ENCODE measurements at regions not wholly inside any gene's neighbourhood (a gene's known extent, or its start where the extent isn't known, plus 50 kb on each side); places are given as distances from the start of the nearest gene placed in this dataset.

DNA sequence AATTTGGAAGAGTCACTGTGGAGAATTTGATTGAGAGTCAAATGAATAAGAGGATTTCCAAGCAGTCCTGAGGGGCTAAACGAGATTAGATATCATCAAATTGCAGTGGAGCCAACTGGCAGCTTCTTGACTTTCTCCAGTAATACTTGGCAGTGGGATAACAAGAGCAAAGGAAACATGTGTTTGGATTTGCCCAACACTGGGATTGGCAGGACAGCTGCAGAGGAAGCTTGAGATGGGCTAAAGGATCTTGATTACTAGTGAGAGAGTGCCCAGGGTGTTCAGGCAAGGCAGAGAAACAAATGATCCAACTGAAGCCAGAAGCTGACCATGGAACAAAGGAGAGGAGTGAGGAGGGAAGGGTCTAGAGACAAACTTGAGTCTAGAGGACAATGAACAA is 356.0 kb upstream of the ISL1 start:
- TF ChIP-seq TCF4 (CRISPR knock-in tag; IDR thresholded peaks at IDR 0.05; ENCODE audit: borderline replicate concordance) (no peak), PPARA (CRISPR knock-in tag; IDR thresholded peaks at IDR 0.05; ENCODE audit: borderline replicate concordance) (no peak), ISL1 (CRISPR knock-in tag; IDR thresholded peaks at IDR 0.05) (no peak), TOX (CRISPR knock-in tag; IDR thresholded peaks at IDR 0.05; ENCODE audit: borderline replicate concordance) (no peak), ZFP30 (CRISPR knock-in tag; IDR thresholded peaks at IDR 0.05) (no peak), ESRRG (CRISPR knock-in tag; IDR thresholded peaks at IDR 0.05) (no peak), RARB (CRISPR knock-in tag; IDR thresholded peaks at IDR 0.05) (no peak), ZNF565 (CRISPR knock-in tag; conservative IDR thresholded peaks at IDR 0.05; ENCODE audit: low read depth) (no peak), ZFP3 (CRISPR knock-in tag; IDR thresholded peaks at IDR 0.05) (no peak)
- TF ChIP-seq, protein P1, sequence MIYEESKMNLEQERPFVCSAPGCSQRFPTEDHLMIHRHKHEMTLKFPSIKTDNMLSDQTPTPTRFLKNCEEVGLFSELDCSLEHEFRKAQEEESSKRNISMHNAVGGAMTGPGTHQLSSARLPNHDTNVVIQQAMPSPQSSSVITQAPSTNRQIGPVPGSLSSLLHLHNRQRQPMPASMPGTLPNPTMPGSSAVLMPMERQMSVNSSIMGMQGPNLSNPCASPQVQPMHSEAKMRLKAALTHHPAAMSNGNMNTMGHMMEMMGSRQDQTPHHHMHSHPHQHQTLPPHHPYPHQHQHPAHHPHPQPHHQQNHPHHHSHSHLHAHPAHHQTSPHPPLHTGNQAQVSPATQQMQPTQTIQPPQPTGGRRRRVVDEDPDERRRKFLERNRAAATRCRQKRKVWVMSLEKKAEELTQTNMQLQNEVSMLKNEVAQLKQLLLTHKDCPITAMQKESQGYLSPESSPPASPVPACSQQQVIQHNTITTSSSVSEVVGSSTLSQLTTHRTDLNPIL (CRISPR knock-in tag; IDR thresholded peaks at IDR 0.05; ENCODE audit: low read depth): no peak
- no peak for ATAC-seq

DNA sequence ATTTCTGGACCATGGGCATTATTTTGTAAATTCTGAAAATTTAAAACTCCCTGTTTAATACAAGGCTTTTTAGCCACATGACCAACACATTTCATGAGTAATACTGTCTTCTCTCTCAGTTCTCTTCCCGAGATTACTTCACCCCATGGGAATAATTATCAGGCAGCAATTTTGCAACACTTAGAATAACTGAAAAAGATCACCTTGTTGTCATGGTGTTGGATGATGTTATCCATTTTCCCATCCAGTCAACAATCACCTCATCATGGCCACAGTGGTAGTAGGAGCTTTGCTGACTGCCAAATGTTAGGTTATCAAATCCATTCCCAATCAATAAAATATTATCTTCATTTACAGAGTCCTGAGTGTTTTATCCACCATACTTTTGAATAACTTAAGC is 354.9 kb upstream of the ISL1 start:
- ATAC-seq: no peak
- TF ChIP-seq ESRRG (CRISPR knock-in tag; IDR thresholded peaks at IDR 0.05) (no peak), ZC3H10 (CRISPR knock-in tag; IDR thresholded peaks at IDR 0.05) (no peak), TOX (CRISPR knock-in tag; IDR thresholded peaks at IDR 0.05; ENCODE audit: borderline replicate concordance) (no peak), ZNF70 (CRISPR knock-in tag; IDR thresholded peaks at IDR 0.05) (no peak), GLIS3 (CRISPR knock-in tag; IDR thresholded peaks at IDR 0.05) (no peak), ZNF8 (CRISPR knock-in tag; IDR thresholded peaks at IDR 0.05) (no peak), CSDC2 (CRISPR knock-in tag; IDR thresholded peaks at IDR 0.05) (no peak), TCF4 (CRISPR knock-in tag; IDR thresholded peaks at IDR 0.05; ENCODE audit: borderline replicate concordance) (no peak), ZFP3 (CRISPR knock-in tag; IDR thresholded peaks at IDR 0.05) (no peak), BACH2 (CRISPR knock-in tag; IDR thresholded peaks at IDR 0.05; ENCODE audit: borderline replicate concordance) (no peak), ZFP30 (CRISPR knock-in tag; IDR thresholded peaks at IDR 0.05) (no peak), ISL1 (CRISPR knock-in tag; IDR thresholded peaks at IDR 0.05) (no peak)
- TF ChIP-seq, protein P2, sequence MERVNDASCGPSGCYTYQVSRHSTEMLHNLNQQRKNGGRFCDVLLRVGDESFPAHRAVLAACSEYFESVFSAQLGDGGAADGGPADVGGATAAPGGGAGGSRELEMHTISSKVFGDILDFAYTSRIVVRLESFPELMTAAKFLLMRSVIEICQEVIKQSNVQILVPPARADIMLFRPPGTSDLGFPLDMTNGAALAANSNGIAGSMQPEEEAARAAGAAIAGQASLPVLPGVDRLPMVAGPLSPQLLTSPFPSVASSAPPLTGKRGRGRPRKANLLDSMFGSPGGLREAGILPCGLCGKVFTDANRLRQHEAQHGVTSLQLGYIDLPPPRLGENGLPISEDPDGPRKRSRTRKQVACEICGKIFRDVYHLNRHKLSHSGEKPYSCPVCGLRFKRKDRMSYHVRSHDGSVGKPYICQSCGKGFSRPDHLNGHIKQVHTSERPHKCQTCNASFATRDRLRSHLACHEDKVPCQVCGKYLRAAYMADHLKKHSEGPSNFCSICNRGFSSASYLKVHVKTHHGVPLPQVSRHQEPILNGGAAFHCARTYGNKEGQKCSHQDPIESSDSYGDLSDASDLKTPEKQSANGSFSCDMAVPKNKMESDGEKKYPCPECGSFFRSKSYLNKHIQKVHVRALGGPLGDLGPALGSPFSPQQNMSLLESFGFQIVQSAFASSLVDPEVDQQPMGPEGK (CRISPR knock-in tag; IDR thresholded peaks at IDR 0.05; ENCODE audit: borderline replicate concordance): no peak
- TF ChIP-seq, protein P3, sequence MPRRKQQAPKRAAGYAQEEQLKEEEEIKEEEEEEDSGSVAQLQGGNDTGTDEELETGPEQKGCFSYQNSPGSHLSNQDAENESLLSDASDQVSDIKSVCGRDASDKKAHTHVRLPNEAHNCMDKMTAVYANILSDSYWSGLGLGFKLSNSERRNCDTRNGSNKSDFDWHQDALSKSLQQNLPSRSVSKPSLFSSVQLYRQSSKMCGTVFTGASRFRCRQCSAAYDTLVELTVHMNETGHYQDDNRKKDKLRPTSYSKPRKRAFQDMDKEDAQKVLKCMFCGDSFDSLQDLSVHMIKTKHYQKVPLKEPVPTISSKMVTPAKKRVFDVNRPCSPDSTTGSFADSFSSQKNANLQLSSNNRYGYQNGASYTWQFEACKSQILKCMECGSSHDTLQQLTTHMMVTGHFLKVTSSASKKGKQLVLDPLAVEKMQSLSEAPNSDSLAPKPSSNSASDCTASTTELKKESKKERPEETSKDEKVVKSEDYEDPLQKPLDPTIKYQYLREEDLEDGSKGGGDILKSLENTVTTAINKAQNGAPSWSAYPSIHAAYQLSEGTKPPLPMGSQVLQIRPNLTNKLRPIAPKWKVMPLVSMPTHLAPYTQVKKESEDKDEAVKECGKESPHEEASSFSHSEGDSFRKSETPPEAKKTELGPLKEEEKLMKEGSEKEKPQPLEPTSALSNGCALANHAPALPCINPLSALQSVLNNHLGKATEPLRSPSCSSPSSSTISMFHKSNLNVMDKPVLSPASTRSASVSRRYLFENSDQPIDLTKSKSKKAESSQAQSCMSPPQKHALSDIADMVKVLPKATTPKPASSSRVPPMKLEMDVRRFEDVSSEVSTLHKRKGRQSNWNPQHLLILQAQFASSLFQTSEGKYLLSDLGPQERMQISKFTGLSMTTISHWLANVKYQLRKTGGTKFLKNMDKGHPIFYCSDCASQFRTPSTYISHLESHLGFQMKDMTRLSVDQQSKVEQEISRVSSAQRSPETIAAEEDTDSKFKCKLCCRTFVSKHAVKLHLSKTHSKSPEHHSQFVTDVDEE (CRISPR knock-in tag; IDR thresholded peaks at IDR 0.05): no peak

DNA sequence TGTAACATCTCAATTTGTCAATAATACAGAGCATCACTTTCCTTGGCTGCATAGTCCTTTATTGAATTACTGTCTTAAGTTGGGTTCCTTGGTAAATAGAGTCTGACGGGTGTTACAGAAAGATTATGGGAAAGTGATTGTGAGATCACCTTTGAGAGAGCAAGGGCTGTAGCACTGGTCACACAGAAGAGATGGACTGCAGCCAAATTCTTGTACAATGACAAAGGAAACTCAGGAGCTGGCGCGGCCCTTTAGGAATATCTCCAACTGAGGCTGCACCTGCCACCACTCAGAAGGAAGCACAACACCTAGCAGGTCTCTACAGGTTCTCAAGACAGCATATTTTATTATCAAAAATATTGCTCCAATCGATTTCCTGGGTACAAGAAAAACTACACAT is 350.0 kb upstream of the ISL1 start:
- ATAC-seq: no peak
- TF ChIP-seq ISL1 (CRISPR knock-in tag; IDR thresholded peaks at IDR 0.05): no peak
- TF ChIP-seq ZC3H10 (CRISPR knock-in tag; IDR thresholded peaks at IDR 0.05): no peak
- no peak for TF ChIP-seq RARB (CRISPR knock-in tag; IDR thresholded peaks at IDR 0.05)
- no peak for TF ChIP-seq ESRRG (CRISPR knock-in tag; IDR thresholded peaks at IDR 0.05)
- no peak for TF ChIP-seq GLIS3 (CRISPR knock-in tag; IDR thresholded peaks at IDR 0.05)
- no peak for TF ChIP-seq TCF4 (CRISPR knock-in tag; IDR thresholded peaks at IDR 0.05; ENCODE audit: borderline replicate concordance)
- no peak for TF ChIP-seq OSR1 (CRISPR knock-in tag; IDR thresholded peaks at IDR 0.05)
- TF ChIP-seq, protein P4, sequence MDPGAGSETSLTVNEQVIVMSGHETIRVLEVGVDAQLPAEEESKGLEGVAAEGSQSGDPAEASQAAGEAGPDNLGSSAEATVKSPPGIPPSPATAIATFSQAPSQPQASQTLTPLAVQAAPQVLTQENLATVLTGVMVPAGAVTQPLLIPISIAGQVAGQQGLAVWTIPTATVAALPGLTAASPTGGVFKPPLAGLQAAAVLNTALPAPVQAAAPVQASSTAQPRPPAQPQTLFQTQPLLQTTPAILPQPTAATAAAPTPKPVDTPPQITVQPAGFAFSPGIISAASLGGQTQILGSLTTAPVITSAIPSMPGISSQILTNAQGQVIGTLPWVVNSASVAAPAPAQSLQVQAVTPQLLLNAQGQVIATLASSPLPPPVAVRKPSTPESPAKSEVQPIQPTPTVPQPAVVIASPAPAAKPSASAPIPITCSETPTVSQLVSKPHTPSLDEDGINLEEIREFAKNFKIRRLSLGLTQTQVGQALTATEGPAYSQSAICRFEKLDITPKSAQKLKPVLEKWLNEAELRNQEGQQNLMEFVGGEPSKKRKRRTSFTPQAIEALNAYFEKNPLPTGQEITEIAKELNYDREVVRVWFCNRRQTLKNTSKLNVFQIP (CRISPR knock-in tag; IDR thresholded peaks at IDR 0.05; ENCODE audit: borderline replicate concordance, low read depth): no peak
- TF ChIP-seq, protein P5, sequence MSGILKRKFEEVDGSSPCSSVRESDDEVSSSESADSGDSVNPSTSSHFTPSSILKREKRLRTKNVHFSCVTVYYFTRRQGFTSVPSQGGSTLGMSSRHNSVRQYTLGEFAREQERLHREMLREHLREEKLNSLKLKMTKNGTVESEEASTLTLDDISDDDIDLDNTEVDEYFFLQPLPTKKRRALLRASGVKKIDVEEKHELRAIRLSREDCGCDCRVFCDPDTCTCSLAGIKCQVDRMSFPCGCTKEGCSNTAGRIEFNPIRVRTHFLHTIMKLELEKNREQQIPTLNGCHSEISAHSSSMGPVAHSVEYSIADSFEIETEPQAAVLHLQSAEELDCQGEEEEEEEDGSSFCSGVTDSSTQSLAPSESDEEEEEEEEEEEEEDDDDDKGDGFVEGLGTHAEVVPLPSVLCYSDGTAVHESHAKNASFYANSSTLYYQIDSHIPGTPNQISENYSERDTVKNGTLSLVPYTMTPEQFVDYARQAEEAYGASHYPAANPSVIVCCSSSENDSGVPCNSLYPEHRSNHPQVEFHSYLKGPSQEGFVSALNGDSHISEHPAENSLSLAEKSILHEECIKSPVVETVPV (CRISPR knock-in tag; IDR thresholded peaks at IDR 0.05): no peak
- no peak for TF ChIP-seq ARNTL (CRISPR knock-in tag; IDR thresholded peaks at IDR 0.05; ENCODE audit: borderline replicate concordance, low read depth)
- no peak for TF ChIP-seq ZNF565 (CRISPR knock-in tag; conservative IDR thresholded peaks at IDR 0.05; ENCODE audit: low read depth)
- TF ChIP-seq ZNF70 (CRISPR knock-in tag; IDR thresholded peaks at IDR 0.05): no peak
- TF ChIP-seq ZFP3 (CRISPR knock-in tag; IDR thresholded peaks at IDR 0.05): no peak
- no peak for TF ChIP-seq ZNF8 (CRISPR knock-in tag; IDR thresholded peaks at IDR 0.05)

All from SK-N-SH treated with all-trans-retinoic acid at 6 μM for 48 hours (cell line).